H9 (cell line): ENCODE measurements at regions not wholly inside any gene's neighbourhood (a gene's known extent, or its start where the extent isn't known, plus 50 kb on each side); places are given as distances from the start of the nearest gene placed in this dataset.

Source experiments
- DNase-seq: peaks from one replicate; pipeline ENCODE4 v3.0.0-alpha.2; 2017
- H2AFZ ChIP-seq: one replicate; pipeline ENCODE4 v1.6.1; 2013; ENCODE audit warnings: mild to moderate bottlenecking, low read length, control low read depth, moderate library complexity
- H2AK5ac ChIP-seq: 2 replicates; pipeline ENCODE4 v1.6.1; 2013; ENCODE audit warnings: low read length, control low read depth, mixed read lengths; ENCODE audit not compliant: insufficient read length
- H2BK120ac ChIP-seq: one replicate; pipeline ENCODE4 v1.6.1; 2013; ENCODE audit warnings: low read depth, mild to moderate bottlenecking, low read length, control low read depth, inconsistent platforms; ENCODE audit not compliant: poor library complexity, severe bottlenecking
- H2BK12ac ChIP-seq: 2 replicates; pipeline ENCODE4 v1.6.1; 2013; ENCODE audit warnings: low read length, control low read depth, mixed read lengths, low read depth; ENCODE audit not compliant: insufficient read length
- H2BK15ac ChIP-seq: 2 replicates; pipeline ENCODE4 v1.6.1; 2013; ENCODE audit warnings: low read depth, low read length, control low read depth
- H2BK20ac ChIP-seq: one replicate; pipeline ENCODE4 v1.6.1; 2013; ENCODE audit warnings: low read depth, mild to moderate bottlenecking, low read length, control low read depth, inconsistent platforms; ENCODE audit not compliant: poor library complexity, severe bottlenecking
- H2BK5ac ChIP-seq: 2 replicates; pipeline ENCODE4 v1.6.1; 2013; ENCODE audit warnings: low read length, control low read depth, mixed read lengths; ENCODE audit not compliant: insufficient read length
- H3K14ac ChIP-seq: 2 replicates; pipeline ENCODE4 v1.6.1; 2013; ENCODE audit warnings: low read length, control low read depth; ENCODE audit not compliant: insufficient read depth
- H3K18ac ChIP-seq: 2 replicates; pipeline ENCODE4 v1.6.1; 2013; ENCODE audit warnings: low read depth, mild to moderate bottlenecking, mixed read lengths, low read length, control low read depth; ENCODE audit not compliant: insufficient read length
- H3K23ac ChIP-seq: 2 replicates; pipeline ENCODE4 v1.6.1; 2013; ENCODE audit warnings: low read length, control low read depth, mixed read lengths, low read depth; ENCODE audit not compliant: insufficient read length
- H3K23me2 ChIP-seq: 2 replicates; pipeline ENCODE4 v1.6.1; 2013; ENCODE audit warnings: low read depth, mild to moderate bottlenecking, mixed read lengths, low read length, control low read depth; ENCODE audit not compliant: insufficient read length, poor library complexity, severe bottlenecking
- H3K27ac ChIP-seq: 2 replicates; pipeline ENCODE4 v1.5.1; 2013; ENCODE audit warnings: low read length, control low read depth, mixed read lengths, low read depth; ENCODE audit not compliant: insufficient read length
- H3K27me3 ChIP-seq: 2 replicates; pipeline ENCODE4 v1.6.1; 2013; ENCODE audit warnings: low read length, control low read depth, inconsistent platforms; ENCODE audit not compliant: insufficient read depth
- H3K4ac ChIP-seq: 2 replicates; pipeline ENCODE4 v1.6.1; 2013; ENCODE audit warnings: low read depth, mild to moderate bottlenecking, control low read depth, inconsistent platforms, low read length, moderate library complexity
- H3K4me1 ChIP-seq: 2 replicates; pipeline ENCODE4 v1.6.1; 2013; ENCODE audit warnings: low read length, control low read depth, inconsistent platforms; ENCODE audit not compliant: insufficient read depth
- H3K4me2 ChIP-seq: 2 replicates; pipeline ENCODE4 v1.6.1; 2013; ENCODE audit warnings: low read length, control low read depth, mixed read lengths; ENCODE audit not compliant: insufficient read length, insufficient read depth
- H3K56ac ChIP-seq: 2 replicates; pipeline ENCODE4 v1.6.1; 2013; ENCODE audit warnings: low read depth, mild to moderate bottlenecking, mixed read lengths, low read length, control low read depth; ENCODE audit not compliant: insufficient read length
- H3K79me1 ChIP-seq: 2 replicates; pipeline ENCODE4 v1.6.1; 2013; ENCODE audit warnings: low read depth, mild to moderate bottlenecking, moderate library complexity, low read length, control low read depth, inconsistent platforms; ENCODE audit not compliant: insufficient read depth, poor library complexity, severe bottlenecking
- H3K79me2 ChIP-seq: 2 replicates; pipeline ENCODE4 v1.6.1; 2013; ENCODE audit warnings: low read length, control low read depth, inconsistent platforms; ENCODE audit not compliant: insufficient read depth
- H3K9ac ChIP-seq: 2 replicates; pipeline ENCODE4 v1.6.1; 2013; ENCODE audit warnings: low read length, control low read depth, mixed read lengths; ENCODE audit not compliant: insufficient read length; ENCODE audit errors: extremely low read depth
- H3K9me3 ChIP-seq: one replicate; pipeline ENCODE4 v1.6.1; 2013; ENCODE audit warnings: low read depth, low read length, inconsistent platforms; ENCODE audit not compliant: control insufficient read depth
- H3T11ph ChIP-seq: one replicate; pipeline ENCODE4 v1.6.1; 2013; ENCODE audit warnings: mild to moderate bottlenecking, low read length, control low read depth, inconsistent platforms
- H4K20me1 ChIP-seq: one replicate; pipeline ENCODE4 v1.6.1; 2013; ENCODE audit not compliant: control insufficient read depth, insufficient read length, insufficient read depth
- H4K5ac ChIP-seq: 2 replicates; pipeline ENCODE4 v1.6.1; 2013; ENCODE audit warnings: low read depth, mild to moderate bottlenecking, mixed read lengths, low read length, control low read depth; ENCODE audit not compliant: insufficient read length
- H4K8ac ChIP-seq: replicated peaks from 2 replicates; pipeline ENCODE4 v1.6.1; 2013; ENCODE audit warnings: low read length, control low read depth, mixed read lengths, low read depth; ENCODE audit not compliant: insufficient read length
- H4K91ac ChIP-seq: 2 replicates; pipeline ENCODE4 v1.6.1; 2013; ENCODE audit warnings: low read depth, mild to moderate bottlenecking, moderate library complexity, mixed read lengths, low read length, control low read depth; ENCODE audit not compliant: insufficient read length
- H3K27ac Mint-ChIP-seq, 3 experiments: 2 replicates in 2 of 3; 3 replicates in 1 of 3; pipeline ENCODE4 v1.8.0; 2020 to 2021; ENCODE audit warnings: mixed read lengths in 3 of 3, mild to moderate bottlenecking in 1 of 3, moderate library complexity in 1 of 3
- H3K27me3 Mint-ChIP-seq: 2 replicates; pipeline ENCODE4 v1.8.0; 2021; ENCODE audit warnings: low read depth, mild to moderate bottlenecking, moderate library complexity, mixed read lengths
- H3K36me3 Mint-ChIP-seq, 3 experiments: 2 replicates in 2 of 3; 3 replicates in 1 of 3; pipeline ENCODE4 v1.8.0; 2020 to 2021; ENCODE audit warnings: low read depth in 3 of 3, mixed read lengths in 3 of 3; ENCODE audit not compliant: insufficient read depth in 1 of 3
- H3K4me1 Mint-ChIP-seq, 2 experiments: 2 replicates each; pipeline ENCODE4 v1.8.0; 2020; ENCODE audit warnings: mixed read lengths in 2 of 2
- H3K4me3 Mint-ChIP-seq, 2 experiments: 2 replicates in 1 of 2; 3 replicates in 1 of 2; pipeline ENCODE4 v1.8.0; 2020 to 2021; ENCODE audit warnings: mild to moderate bottlenecking in 2 of 2, mixed read lengths in 2 of 2, moderate library complexity in 1 of 2
- H3K9me3 Mint-ChIP-seq, 2 experiments: 2 replicates in 1 of 2; 3 replicates in 1 of 2; pipeline ENCODE4 v1.8.0; 2020; ENCODE audit warnings: mild to moderate bottlenecking in 2 of 2, mixed read lengths in 2 of 2, moderate library complexity in 1 of 2
- CTCF ChIP-seq: fragments of 200-600 bp; sonication (generic); conservative IDR thresholded peaks from 3 replicates; pipeline ENCODE4 v1.8.0; 2021; ENCODE audit warnings: antibody characterized with exemption, mild to moderate bottlenecking
- WGBS: extraction: QIAGEN DNeasy Blood & Tissue Kit; methylation state at CpG from one replicate; pipeline ENCODE4 v1.1.7; 2013; ENCODE audit warnings: missing lambda C conversion rate, low lambda C conversion rate, mixed read lengths; ENCODE audit not compliant: insufficient read length; ENCODE audit errors: extremely low coverage; 5-methylcytosine and 5-hydroxymethylcytosine counted together

GRCh38 chr2:106658616-106659015 lies 171.5 kb downstream of the CD8B2 start:
- H3K27me3 ChIP-seq: no peaks in the 10 kb centered on the region
- H3K4me1 ChIP-seq: no peaks in the 10 kb centered on the region
- H3K4me2 ChIP-seq: no peak overlapping the region
- H3K9me3 ChIP-seq: no peaks in the 10 kb centered on the region
- H3K9ac ChIP-seq: no peak overlapping the region
- no peak overlapping the region; a peak in 1 of 7 replicates for H3K27ac Mint-ChIP-seq
- H4K91ac ChIP-seq: no peak overlapping the region
- no peak overlapping the region for H4K8ac ChIP-seq
- H2AK5ac ChIP-seq: no peak overlapping the region
- H3K36me3 Mint-ChIP-seq: peaks cover 7 to 18% (median 13%) of the 10 kb centered on the region in 3 experiments
- peaks cover 20 to 29% of the 10 kb centered on the region in 2 experiments for H3K9me3 Mint-ChIP-seq
- H2AFZ ChIP-seq: no peak overlapping the region
- no peak overlapping the region for H3K27ac ChIP-seq
- no peak overlapping the region for H4K5ac ChIP-seq
- H3K4me1 Mint-ChIP-seq: no peaks in the 10 kb centered on the region
- H2BK20ac ChIP-seq: no peak overlapping the region
- H3K79me2 ChIP-seq: no peaks in the 10 kb centered on the region
- no peak for DNase-seq
- no peak overlapping the region for H3K18ac ChIP-seq
- no peak overlapping the region for H2BK5ac ChIP-seq
- H3K14ac ChIP-seq: no peak overlapping the region
- H2BK12ac ChIP-seq: no peak overlapping the region
- no peak overlapping the region for H3T11ph ChIP-seq
- no peak overlapping the region for H2BK120ac ChIP-seq
- H3K56ac ChIP-seq: no peak overlapping the region
- H3K27me3 Mint-ChIP-seq: no peaks in the 10 kb centered on the region
- H2BK15ac ChIP-seq: no peak overlapping the region
- no peak for TF ChIP-seq CTCF
- H3K23me2 ChIP-seq: no peaks in the 10 kb centered on the region
- no peak overlapping the region for H3K23ac ChIP-seq
- H4K20me1 ChIP-seq: no peaks in the 10 kb centered on the region
- WGBS: no CpG with 5 or more reads among the region's 4 CpGs
- no peak overlapping the region for H3K4ac ChIP-seq
- H3K79me1 ChIP-seq: no peaks in the 10 kb centered on the region
- H3K4me3 Mint-ChIP-seq: no peak overlapping the region
